Keratinocyte (primary cell): ENCODE measurements at regions not wholly inside any gene's neighbourhood (a gene's known extent, or its start where the extent isn't known, plus 50 kb on each side); places are given as distances from the start of the nearest gene placed in this dataset.

Experiments used
- EZH2 ChIP-seq: IDR thresholded peaks from one replicate; pipeline ENCODE4 v1.6.1; 2012; ENCODE audit warnings: inconsistent platforms, mild to moderate bottlenecking, low read length, moderate library complexity
- TF ChIP-seq, protein P1 (sequence below), 3 experiments: IDR thresholded peaks in 1 of 3; conservative IDR thresholded peaks in 1 of 3; optimal IDR thresholded peaks in 1 of 3; 2 replicates in 2 of 3; 3 replicates in 1 of 3; pipeline versions ENCODE3 to v1.5.1; 2011; ENCODE audit warnings: low read length in 3 of 3, mild to moderate bottlenecking in 3 of 3, moderate library complexity in 2 of 3, control low read depth in 1 of 3, inconsistent platforms in 1 of 3; ENCODE audit not compliant: insufficient read depth in 2 of 3; ENCODE audit errors: extremely low read depth in 1 of 3

GRCh38 chr10:113282564-113282963, 270.3 kb upstream of the HABP2 start:
- TF ChIP-seq, protein P1, sequence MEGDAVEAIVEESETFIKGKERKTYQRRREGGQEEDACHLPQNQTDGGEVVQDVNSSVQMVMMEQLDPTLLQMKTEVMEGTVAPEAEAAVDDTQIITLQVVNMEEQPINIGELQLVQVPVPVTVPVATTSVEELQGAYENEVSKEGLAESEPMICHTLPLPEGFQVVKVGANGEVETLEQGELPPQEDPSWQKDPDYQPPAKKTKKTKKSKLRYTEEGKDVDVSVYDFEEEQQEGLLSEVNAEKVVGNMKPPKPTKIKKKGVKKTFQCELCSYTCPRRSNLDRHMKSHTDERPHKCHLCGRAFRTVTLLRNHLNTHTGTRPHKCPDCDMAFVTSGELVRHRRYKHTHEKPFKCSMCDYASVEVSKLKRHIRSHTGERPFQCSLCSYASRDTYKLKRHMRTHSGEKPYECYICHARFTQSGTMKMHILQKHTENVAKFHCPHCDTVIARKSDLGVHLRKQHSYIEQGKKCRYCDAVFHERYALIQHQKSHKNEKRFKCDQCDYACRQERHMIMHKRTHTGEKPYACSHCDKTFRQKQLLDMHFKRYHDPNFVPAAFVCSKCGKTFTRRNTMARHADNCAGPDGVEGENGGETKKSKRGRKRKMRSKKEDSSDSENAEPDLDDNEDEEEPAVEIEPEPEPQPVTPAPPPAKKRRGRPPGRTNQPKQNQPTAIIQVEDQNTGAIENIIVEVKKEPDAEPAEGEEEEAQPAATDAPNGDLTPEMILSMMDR (optimal IDR thresholded peaks at IDR 0.05 in 1 of 3, IDR thresholded peaks at IDR 0.05 in 1 of 3, conservative IDR thresholded peaks at IDR 0.05 in 1 of 3; ENCODE audit: extremely low read depth in 1 of 3, insufficient read depth in 2 of 3, low read length in 3 of 3): no peak
- TF ChIP-seq EZH2: no peak
